Activated CD4-positive, alpha-beta T cell treated with anti-CD3 and anti-CD28 coated beads, Interleukin-2, amount 50 U/mL, for 4 hours (primary cell): ENCODE measurements at regions not wholly inside any gene's neighbourhood (a gene's known extent, or its start where the extent isn't known, plus 50 kb on each side); places are given as distances from the start of the nearest gene placed in this dataset.
"Not testable (repeated sequence)": the region's sequence is repeated elsewhere in the genome, so short reads cannot be mapped to it uniquely, and the experiment has no call there.

Experiments used
- DNase-seq, 2 experiments: peaks; one replicate each; pipeline ENCODE4 v3.0.0-alpha.2; 2020

- no peak for DNase-seq
Observed at GRCh38 chr11:134658481-134659225, 246.6 kb upstream of the B3GAT1 start.

DNA sequence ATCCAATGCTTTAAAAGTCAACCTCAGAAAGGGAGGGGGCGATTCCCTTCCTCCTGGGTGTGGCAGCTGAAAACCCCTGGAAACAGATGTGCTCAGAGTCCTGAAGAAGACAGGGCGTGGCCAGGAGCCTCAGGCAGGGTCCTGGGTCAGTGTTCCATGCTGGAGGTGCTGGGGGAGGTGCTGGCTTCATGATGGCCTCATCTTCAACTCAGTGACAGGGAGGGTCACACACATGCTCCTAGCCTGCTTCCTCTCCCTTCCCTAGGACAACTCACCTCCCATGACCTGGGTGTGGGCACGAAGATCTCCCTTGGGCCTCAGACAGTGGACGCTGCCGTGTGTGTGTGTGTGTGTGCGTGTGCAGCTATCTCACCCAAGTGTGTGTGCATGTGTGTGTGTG lies 245.6 kb upstream of the B3GAT1 start:
- no peak for DNase-seq

GRCh38 chr11:134656861-134657540 lies 245.0 kb upstream of the B3GAT1 start:
- no peak for DNase-seq

DNA sequence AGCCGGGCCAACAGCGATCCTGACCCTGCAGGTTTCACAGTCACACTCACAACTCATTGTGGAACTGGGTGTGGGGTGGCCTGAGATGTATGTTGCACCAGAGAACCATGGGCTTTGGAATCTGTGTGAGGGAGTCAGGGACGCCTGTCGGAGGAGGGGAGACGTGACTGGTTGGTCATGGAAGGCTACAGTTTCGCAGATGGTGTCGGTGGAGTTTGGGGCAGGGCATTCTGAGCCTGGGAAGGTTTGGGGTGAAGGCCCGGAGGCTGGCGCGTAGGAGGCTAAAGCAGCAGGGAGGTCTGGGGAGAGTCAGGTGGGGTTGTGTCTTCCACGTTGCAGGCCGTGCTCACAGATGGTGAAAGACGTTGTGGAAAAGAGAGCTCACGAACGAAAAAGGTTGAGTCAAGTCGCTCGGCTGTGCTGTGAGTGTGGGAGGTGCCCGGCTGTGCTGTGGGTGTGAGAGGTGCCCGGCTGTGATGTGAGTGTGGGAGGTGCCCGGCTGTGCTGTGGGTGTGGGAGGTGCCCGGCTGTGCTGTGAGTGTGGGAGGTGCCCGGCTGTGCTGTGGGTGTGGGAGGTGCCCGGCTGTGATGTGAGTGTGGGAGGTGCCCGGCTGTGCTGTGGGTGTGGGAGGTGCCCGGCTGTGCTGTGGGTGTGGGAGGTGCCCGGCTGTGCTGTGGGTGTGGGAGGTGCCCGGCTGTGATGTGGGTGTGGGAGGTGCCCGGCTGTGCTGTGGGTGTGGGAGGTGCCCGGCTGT lies 244.2 kb upstream of the B3GAT1 start:
- not testable (repeated sequence) for DNase-seq

DNA sequence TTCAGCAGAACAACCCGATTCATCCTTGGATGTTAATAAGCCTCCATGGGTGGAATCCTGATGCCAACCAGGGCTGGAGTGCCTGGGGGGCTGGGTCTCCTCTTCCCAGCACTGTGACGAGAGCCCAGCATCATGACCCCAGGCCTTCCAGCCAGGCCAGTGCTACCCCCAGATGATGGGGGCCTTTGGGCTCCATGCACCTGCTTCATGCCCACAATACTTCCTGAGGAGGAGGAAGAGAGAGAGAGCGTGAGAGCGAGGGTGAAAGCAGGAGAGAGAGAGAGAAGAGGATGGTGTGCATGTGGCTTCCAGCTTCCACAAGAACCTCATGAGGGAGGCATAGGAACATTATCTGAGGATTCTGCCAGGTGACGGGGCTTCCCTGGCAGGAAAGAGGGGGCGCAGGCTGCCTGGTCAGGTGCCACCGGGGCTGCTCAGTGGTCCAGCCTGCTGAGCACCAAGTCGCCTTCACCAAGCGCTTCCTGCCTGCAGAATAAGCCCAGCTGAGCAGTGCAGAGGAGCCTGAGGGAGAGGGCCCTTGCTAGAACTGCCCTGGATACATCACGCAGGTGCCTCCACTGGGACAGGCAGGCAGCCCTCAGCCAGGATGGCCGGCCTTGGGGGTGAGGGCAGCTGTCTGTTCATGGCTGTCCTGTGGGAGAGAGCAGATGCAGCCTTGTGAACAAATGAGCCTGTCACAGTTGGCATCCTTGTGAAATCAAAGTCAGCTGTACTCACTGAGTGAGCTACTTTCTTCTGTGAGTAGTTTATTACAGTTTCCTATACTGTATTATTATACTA lies 243.3 kb upstream of the B3GAT1 start:
- no peak for DNase-seq

- no peak for DNase-seq
Observed at GRCh38 chr11:134654161-134654915, 242.3 kb upstream of the B3GAT1 start.

DNA sequence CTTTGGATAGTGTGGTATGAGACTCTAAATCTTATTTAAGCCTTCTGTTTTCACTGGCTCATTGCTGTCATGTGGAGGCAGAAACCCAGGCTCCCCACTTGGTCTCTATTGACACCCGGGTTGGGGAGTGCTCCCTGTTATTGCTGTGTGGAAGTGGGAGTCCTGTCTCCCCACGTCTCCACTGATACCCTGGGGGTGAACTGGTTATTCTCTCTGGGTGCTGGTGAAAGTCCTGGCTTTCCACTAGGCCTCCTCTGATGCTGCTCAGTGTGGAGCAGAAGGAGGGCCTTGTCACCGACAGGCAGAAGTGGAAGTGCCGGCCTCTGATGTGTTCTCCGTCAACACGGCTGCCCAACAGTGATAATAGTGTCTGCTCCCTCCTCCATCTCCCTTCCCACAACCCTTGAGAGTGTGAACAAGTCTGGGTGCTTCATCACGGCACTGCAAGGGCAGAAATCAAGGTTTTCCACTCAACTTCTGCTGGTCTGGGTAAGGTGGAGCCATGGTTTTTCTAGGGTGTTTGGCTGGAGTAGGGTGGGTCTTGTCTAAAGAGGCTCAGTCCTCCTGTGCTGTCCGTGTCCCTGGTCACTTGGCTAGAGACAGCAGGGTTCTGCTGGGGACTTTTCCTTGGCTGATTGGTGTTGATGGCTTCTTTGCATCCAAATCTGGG lies 240.7 kb upstream of the B3GAT1 start:
- no peak for DNase-seq

- DNase-seq, result no peak
Observed at GRCh38 chr11:134647066-134647743, 235.2 kb upstream of the B3GAT1 start.

- no peak for DNase-seq
Observed at GRCh38 chr11:134646561-134646960, 234.5 kb upstream of the B3GAT1 start.

DNA sequence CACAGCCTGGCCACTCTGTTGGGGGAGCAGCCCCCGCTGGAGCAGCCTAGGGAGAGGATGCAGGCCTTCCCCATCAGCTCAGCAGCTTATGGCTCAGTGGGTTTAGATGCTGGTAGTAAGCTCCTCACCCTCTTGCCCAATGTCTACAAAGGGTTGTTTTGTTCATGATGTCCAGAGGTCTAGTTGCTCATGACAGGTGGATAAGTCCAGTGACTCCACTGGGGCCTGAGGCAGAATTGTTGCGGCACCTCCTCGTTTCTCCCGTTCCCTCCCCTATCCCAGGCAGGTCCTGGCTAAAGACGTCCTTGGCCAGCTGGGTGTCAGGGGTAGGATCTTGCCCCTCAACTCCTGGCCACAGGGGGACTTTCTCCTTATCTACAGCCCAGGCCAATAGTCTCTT lies 233.5 kb upstream of the B3GAT1 start:
- no peak for DNase-seq

DNA sequence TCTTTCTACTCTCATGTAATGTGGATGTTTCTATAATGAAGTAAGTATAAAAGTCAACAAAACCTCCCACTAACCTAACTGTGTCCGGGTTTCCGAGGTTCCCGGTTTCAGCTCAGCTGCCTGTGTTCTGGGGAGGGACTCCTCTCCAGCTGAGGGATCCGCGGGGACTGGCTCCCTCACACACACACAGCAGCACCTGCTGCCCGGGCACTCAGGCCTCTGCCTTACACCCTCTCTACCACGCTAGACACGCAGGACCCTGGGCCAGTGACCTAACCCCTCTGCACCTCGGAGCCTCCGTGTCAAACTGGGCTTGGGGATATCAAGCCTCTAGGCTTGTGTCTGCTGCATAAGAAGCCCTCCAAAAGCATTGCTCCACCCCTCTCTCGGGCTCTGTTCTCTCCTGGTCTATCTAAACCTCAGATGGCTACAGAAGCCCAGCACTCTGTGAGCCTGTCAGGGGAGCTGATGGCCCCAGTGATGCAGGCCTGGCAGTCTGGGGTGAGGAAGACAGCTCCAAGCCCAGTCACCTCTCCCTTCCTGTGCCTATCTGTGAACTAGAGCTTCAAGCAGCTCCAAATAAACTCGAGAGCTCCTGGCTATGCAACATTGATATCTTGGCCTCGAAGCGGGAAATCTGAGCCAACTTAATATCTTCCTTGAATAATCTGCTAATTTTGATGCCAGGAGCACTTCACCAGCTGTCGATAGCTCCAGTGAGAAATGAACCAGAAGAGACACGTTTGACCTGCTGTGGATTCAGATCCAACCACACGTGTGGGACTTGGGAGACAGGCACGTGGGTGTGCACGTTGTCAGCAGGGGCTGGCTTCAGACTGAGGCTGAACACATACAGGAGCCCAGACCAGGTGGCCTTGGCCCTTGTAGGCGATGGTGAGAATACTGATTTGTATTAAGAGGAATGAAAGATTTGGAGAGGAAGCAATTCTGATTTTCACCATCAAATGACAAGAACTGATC lies 232.7 kb upstream of the B3GAT1 start:
- DNase-seq, result no peak

- DNase-seq, result no peak
Observed at GRCh38 chr11:134643115-134644012, 231.3 kb upstream of the B3GAT1 start.

GRCh38 chr11:134642206-134642605 lies 230.2 kb upstream of the B3GAT1 start:
- DNase-seq, result no peak

GRCh38 chr11:134640971-134641968 lies 229.2 kb upstream of the B3GAT1 start:
- no peak for DNase-seq

DNA sequence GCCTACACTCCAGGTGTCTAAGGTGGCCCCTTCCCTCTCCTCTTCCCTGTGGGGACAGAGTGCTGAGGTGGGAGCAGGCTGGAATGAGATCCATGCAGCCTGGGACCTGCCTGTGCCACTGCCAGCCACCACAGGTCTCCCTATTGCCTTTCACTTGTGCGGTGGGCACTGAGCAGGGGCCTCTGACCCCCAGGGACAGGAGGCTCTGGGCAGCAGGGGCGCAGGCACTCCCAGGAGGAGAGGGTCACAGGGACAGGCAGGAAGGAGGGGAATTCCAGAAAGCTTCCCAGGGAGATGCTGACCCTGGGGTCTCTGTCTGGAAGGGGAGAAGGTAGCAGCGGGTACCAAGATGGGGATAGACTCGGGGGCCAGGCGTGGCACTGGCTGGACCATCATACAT lies 228.5 kb upstream of the B3GAT1 start:
- DNase-seq, result no peak

DNA sequence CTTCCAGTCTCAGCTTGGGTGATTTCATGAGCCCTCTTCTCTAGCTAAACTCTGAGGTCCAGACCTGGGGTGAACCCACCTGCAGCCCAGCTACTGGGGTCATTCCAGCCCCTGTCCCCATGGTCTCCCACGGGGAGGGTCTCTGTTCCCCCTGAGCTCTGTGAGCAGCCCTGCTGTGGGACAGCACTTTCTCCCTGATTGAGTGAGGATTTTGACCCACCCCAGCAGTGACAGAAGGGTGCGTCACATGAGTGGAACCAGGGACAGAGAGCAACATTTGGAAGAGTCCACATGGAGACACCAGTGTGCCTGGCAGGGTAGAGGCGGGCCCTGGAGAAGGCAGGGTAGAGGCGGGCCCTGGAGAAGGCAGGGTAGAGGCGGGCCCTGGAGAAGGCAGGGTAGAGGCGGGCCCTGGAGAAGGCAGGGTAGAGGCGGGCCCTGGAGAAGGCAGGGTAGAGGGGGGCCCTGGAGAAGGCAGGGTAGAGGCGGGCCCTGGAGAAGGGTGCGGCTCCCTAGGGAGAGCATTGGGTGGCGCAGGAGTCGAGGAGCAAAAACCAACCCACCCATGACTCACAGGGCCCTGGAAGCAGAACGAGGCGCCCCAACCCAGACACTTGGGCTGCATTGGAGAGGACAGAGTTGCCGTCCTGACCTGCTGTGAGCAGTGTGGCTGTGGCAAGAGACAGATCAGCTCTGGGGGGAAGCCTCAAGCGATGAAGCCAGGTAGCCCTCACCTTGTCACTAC lies 227.7 kb upstream of the B3GAT1 start:
- DNase-seq, result no peak
